GM12891 (cell line): ENCODE measurements at regions not wholly inside any gene's neighbourhood (a gene's known extent, or its start where the extent isn't known, plus 50 kb on each side); places are given as distances from the start of the nearest gene placed in this dataset.

Experiments used
- POLR2A ChIP-seq: IDR thresholded peaks from 2 replicates; pipeline ENCODE4 v1.6.1; 2011; ENCODE audit warnings: low read depth, low read length, control low read depth
- POLR2AphosphoS5 ChIP-seq: IDR thresholded peaks from 2 replicates; pipeline ENCODE4 v1.6.1; 2011; ENCODE audit warnings: low read depth, low read length, control low read depth
- SPI1 ChIP-seq: IDR thresholded peaks from 2 replicates; pipeline ENCODE4 v1.6.1; 2011; ENCODE audit warnings: low read depth, low read length, control low read depth

GRCh38 chr9:16974436-16974835, 104.0 kb upstream of the BNC2 start:
- TF ChIP-seq POLR2A (no peak), SPI1 (no peak), POLR2AphosphoS5 (no peak)
